Vagina (tissue), 2 donors: ENCODE measurements at regions not wholly inside any gene's neighbourhood (a gene's known extent, or its start where the extent isn't known, plus 50 kb on each side); places are given as distances from the start of the nearest gene placed in this dataset.

Experiments used
- CTCF ChIP-seq, 3 experiments: fragments of 450-650 bp in 2 of 3; fragments of 200-600 bp in 1 of 3; sonication (generic) in 1 of 3; IDR thresholded peaks; one replicate each; pipeline ENCODE4 v1.5.1; 2017 to 2019; ENCODE audit warnings: antibody characterized with exemption in 3 of 3, mild to moderate bottlenecking in 2 of 3, moderate library complexity in 2 of 3
- POLR2AphosphoS5 ChIP-seq, 2 donors: sonication (generic); formaldehyde crosslinking; IDR thresholded peaks; one replicate each; pipeline ENCODE4 v1.9.0; 2017; ENCODE audit warnings: antibody characterized with exemption in 2 of 2, mild to moderate bottlenecking in 2 of 2, low read depth in 1 of 2; ENCODE audit not compliant: insufficient read depth in 1 of 2

GRCh38 chr18:45298986-45299385, 316.3 kb upstream of the SLC14A2 start:
- TF ChIP-seq POLR2AphosphoS5 (IDR thresholded peaks at IDR 0.05; ENCODE audit: insufficient read depth in 1 of 2, low read depth in 1 of 2) (no peak), CTCF (IDR thresholded peaks at IDR 0.05) (no peak)
